ENCODE measurements at regions not wholly inside any gene's neighbourhood (a gene's known extent, or its start where the extent isn't known, plus 50 kb on each side); places are given as distances from the start of the nearest gene placed in this dataset.

GRCh38 chr1:244106837-244107493 lies 55.9 kb downstream of the ZBTB18 start:
- H3K4me1 ChIP-seq, result no peaks in the 10 kb centered on the region
- no peak overlapping the region for H3K27ac ChIP-seq (replicated peaks)
- H3K4me3 ChIP-seq, result no peak overlapping the region
- no peaks in the 10 kb centered on the region for H3K36me3 ChIP-seq
- peaks cover 21% of the 10 kb centered on the region for H3K27me3 ChIP-seq (ENCODE audit: low read depth)
- DNase-seq, result no peak
- intact Hi-C loops (cut with micrococcal nuclease), result no loop called here
- no peaks in the 10 kb centered on the region for H3K9me3 ChIP-seq (replicated peaks)
- no peak for TF ChIP-seq CTCF (IDR thresholded peaks at IDR 0.05; ENCODE audit: borderline replicate concordance)

GRCh38 chr1:244111027-244111426 lies 59.9 kb downstream of the ZBTB18 start:
- Histone ChIP-seq H3K27ac (replicated peaks) (no peak overlapping the region), H3K27me3 (ENCODE audit: low read depth) (peaks cover 12% of the 10 kb centered on the region), H3K9me3 (replicated peaks) (no peaks in the 10 kb centered on the region), H3K36me3 (no peaks in the 10 kb centered on the region), H3K4me1 (no peaks in the 10 kb centered on the region), H3K4me3 (no peak overlapping the region)
- TF ChIP-seq CTCF (IDR thresholded peaks at IDR 0.05; ENCODE audit: borderline replicate concordance), result no peak
- intact Hi-C loops (cut with micrococcal nuclease), result no loop called here
- DNase-seq, result no peak

- intact Hi-C loops (cut with micrococcal nuclease), result no loop called here
- H3K4me3 ChIP-seq, result no peak overlapping the region
- H3K27me3 ChIP-seq (ENCODE audit: low read depth), result peaks cover 15% of the 10 kb centered on the region
- no peak overlapping the region for H3K27ac ChIP-seq (replicated peaks)
- no peaks in the 10 kb centered on the region for H3K36me3 ChIP-seq
- no peak for TF ChIP-seq CTCF (IDR thresholded peaks at IDR 0.05; ENCODE audit: borderline replicate concordance)
- H3K4me1 ChIP-seq, result no peaks in the 10 kb centered on the region
- no peak for DNase-seq
- no peaks in the 10 kb centered on the region for H3K9me3 ChIP-seq (replicated peaks)
Measured at GRCh38 chr1:244112041-244112440, 61.0 kb downstream of the ZBTB18 start.

- peaks cover 21% of the 10 kb centered on the region for H3K27me3 ChIP-seq (ENCODE audit: low read depth)
- intact Hi-C loops (cut with micrococcal nuclease), result no loop called here
- no peaks in the 10 kb centered on the region for H3K9me3 ChIP-seq (replicated peaks)
- H3K4me3 ChIP-seq, result no peak overlapping the region
- TF ChIP-seq CTCF (IDR thresholded peaks at IDR 0.05; ENCODE audit: borderline replicate concordance), result no peak
- no peak for DNase-seq
- no peaks in the 10 kb centered on the region for H3K36me3 ChIP-seq
- H3K4me1 ChIP-seq, result no peaks in the 10 kb centered on the region
- H3K27ac ChIP-seq (replicated peaks), result no peak overlapping the region
Measured at GRCh38 chr1:244112636-244113035, 61.6 kb downstream of the ZBTB18 start.

GRCh38 chr1:244113532-244114320 lies 62.6 kb downstream of the ZBTB18 start:
- no peak overlapping the region for H3K4me3 ChIP-seq
- TF ChIP-seq CTCF (IDR thresholded peaks at IDR 0.05; ENCODE audit: borderline replicate concordance), result no peak
- H3K9me3 ChIP-seq (replicated peaks), result no peaks in the 10 kb centered on the region
- no peak overlapping the region for H3K27ac ChIP-seq (replicated peaks)
- intact Hi-C loops (cut with micrococcal nuclease), result no loop called here
- DNase-seq, result no peak
- peaks cover 4% of the 10 kb centered on the region for H3K4me1 ChIP-seq
- peaks cover 28% of the 10 kb centered on the region for H3K27me3 ChIP-seq (ENCODE audit: low read depth)
- H3K36me3 ChIP-seq, result no peaks in the 10 kb centered on the region
